Bone marrow (tissue), 2 donors: ENCODE measurements at regions not wholly inside any gene's neighbourhood (a gene's known extent, or its start where the extent isn't known, plus 50 kb on each side); places are given as distances from the start of the nearest gene placed in this dataset.
"Not testable (repeated sequence)": the region's sequence is repeated elsewhere in the genome, so short reads cannot be mapped to it uniquely, and the experiment has no call there.

Experiments
- DNase-seq, 2 donors: peaks; one replicate each; lab custom pipeline; 2025; lab: John Stamatoyannopoulos, UW

DNA sequence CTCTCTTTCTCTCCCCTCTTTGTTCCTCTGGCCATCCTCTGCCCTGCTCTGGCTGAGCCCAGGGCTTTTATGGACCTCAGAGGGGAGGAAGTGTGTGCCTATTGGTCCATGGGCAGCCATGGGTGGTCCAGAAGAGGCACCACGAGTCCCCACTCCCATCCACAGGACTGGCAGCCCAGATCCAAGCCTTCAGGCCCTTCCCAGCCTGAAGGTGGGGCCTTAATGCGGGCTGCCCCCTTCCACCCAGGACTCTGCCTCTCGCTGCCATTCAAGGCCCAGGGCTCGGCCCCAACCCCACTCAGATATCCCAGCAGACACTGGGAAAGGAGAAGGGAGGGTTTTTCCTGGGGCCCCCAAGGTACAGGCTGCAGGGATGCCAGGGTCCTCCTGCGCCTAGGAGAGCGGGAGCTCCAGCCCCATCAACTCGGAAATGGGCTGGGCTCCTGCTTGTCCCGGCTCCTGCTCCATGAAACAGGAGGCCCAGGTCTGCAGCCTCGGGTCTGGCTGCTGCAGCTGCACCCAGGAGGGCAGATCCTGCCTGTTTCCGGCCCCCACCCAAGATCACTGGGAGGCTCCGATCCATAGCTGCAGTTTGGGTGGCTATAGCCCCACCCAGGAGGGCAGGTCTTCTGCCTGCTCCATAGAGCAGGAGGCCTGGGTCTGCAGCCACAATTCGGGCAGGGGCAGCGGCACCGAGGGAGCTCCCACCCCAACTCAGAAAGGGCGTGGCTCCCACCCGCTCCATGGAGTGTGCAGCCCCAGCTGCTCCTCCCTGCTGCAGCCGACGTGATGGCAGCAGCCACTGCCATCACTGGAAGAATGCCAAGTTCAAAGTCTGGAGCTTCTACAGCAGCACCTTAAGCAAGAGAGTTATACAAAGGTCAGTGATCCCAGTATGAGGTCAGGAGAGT, 116.6 kb upstream of the RBBP8 start:
- no peak for DNase-seq

- no peak for DNase-seq
These were observed 115.3 kb upstream of the RBBP8 start for GRCh38 chr18:22817844-22818243.

DNA sequence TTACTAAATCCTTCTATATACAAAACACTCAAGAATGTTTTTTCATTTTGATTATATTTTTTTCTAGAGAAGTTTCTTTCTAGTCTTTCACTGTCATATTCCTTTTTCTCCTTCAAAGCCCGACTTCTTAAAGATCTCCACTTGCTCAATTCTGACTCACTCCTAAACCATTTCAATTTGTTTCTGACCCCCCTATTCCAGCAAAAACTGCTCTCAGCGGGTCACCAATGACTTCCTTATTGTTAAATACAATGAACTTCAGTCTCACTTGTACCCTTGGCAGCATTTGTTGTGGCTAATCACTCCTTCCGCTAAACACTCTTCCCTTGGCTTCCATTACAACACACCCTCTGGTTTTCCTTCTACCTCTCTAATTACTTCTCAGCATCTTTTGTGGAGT, 111.1 kb upstream of the RBBP8 start:
- no peak for DNase-seq

DNA sequence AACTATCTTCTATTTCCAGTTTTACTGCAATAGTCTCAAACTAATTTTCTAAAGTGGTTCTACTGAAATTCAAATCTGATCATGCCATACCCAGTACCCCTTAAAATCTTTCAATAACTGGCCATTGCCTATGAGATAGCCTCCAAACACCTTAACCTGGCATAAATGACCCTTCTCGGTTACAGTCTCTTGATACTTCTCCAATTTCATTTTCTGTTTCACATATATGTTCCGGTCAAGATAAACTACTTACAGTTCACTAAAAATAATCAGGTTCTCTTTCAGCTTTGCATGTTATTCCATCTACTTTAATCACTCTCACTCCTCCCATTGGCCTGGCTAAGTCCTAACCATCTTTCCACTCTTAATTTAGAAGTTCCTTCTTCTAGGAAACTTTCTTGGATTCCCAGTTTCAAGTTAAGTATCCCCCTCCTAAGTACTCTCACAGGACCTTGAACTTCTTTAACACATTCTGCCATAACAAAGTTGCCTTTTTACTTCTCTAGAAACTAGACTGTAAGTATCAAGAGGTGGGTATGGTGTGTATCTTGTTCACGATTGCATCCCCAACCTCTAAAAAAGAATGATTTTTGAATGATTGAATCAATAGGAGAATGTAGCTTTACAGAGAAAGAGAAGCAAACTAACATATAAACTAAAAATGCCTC, 110.2 kb upstream of the RBBP8 start:
- DNase-seq, result no peak

DNA sequence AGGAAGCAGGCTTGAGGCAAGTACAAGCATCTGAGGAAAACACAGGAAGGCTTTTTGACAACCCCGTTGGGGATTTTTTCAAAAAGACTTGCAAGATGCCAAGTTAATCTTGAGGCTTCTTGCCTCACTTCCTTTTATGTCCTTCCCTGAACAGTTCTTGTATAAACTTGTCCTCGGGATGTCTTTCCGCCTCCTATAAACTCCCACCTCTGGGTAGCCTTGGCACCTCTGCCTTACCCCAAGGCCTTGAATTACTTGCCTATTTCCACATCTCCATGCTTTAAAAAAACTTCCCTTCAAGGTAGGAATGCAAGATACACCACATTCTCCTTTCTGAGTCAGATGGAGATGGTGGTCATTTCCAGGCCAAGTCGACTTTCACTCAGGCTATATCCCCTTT, 106.4 kb upstream of the RBBP8 start:
- no peak for DNase-seq

- no peak for DNase-seq
These were observed 105.9 kb upstream of the RBBP8 start for GRCh38 chr18:22827216-22827615.

GRCh38 chr18:22827741-22828140, 105.4 kb upstream of the RBBP8 start:
- DNase-seq, result no peak

GRCh38 chr18:22828171-22828570, 105.0 kb upstream of the RBBP8 start:
- DNase-seq, result no peak

DNA sequence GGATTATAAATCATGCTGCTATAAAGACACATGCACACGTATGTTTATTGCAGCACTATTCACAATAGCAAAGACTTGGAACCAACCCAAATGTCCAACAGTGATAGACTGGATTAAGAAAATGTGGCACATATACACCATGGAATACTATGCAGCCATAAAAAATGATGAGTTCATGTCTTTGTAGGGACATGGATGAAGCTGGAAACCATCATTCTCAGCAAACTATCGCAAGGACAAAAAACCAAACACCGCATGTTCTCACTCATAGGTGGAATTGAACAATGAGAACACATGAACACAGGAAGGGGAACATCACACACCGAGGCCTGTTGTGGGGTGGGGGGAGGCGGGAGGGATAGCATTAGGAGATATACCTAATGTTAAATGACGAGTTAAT, 104.5 kb upstream of the RBBP8 start:
- not testable (repeated sequence) for DNase-seq

DNA sequence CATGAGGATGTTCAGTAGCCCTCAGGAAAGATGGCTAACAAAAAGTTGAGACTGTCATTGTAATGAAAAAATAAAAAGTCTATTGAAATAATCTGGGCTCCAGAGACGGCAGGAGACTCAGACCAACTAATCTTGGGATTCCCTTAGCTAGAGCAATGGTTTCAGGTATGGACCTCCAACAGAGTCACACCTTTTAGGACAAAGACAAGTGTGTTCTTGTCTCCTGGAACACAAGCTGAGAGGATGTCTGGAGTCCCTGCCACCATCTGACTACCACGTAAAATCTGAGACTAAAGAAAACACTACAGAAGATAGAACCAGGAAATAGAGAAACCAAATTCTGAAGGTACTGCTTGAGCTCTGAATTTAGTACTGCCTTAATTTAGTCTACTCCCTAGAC, 103.3 kb upstream of the RBBP8 start:
- DNase-seq, result no peak

DNA sequence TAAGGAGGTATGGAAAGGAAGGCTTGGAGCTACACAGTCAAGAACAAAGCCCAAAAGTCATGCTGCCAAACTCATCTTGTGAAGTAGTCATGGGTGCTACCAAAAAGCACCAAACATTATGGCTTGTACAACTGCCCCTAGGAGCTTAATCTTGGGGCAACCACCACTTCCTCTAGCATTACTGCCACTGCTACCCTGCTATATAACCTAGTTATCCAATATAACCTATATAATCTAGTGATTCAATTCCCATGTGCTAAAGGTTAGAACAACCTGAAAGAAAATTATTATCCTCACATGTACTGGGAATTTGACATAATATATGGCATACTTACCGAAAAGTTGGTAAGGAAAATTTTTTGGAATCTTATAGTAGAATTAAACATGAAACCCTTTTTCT, 102.6 kb upstream of the RBBP8 start:
- no peak for DNase-seq

DNA sequence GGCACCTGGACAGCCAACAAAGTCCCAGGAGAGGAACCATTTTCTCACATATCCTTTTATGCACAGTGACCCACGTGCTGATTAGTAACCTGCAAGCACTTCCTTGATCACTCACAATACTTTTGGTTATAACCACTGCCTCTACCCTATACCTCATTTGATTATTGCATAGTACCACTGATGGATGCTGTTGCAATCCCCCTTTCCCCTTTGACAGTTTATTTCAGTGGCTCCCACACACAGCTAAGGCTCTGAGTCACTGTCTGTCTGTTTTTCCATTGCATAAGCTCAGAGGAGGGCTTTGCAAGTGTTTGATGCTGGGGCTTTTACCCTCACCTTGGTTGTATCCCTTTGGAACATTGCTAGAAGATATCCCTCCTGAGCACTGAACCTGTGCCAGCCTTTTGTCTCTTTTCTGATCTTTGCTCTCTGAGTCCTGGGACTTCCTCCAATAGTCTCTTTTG, 101.7 kb upstream of the RBBP8 start:
- DNase-seq, result no peak

GRCh38 chr18:22836932-22837331, 96.2 kb upstream of the RBBP8 start:
- no peak for DNase-seq

GRCh38 chr18:22838221-22838620, 94.9 kb upstream of the RBBP8 start:
- no peak for DNase-seq

GRCh38 chr18:22838639-22839277, 94.4 kb upstream of the RBBP8 start:
- DNase-seq, result no peak

DNA sequence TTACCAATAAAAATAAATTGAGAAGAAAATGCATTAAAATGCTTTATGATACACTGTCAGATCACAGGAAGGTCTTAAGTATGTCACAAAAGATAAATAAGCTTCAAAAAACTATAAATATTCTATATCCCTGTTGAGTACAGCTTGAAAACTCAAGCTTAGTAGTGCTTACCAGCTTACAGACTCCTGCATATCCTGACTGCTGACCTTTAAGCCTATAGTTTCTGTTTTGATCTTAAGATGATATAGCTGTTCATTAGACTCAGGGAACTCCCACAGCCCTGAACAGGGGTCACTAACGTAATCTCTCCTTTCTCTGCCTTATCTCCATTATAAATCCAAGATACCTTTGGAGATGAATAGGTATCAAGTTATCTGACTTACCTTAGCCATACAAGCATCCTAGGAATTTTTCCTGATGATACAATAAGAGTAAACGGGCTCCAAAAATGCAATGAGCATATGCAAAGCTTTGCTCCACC, 93.7 kb upstream of the RBBP8 start:
- DNase-seq, result no peak

DNA sequence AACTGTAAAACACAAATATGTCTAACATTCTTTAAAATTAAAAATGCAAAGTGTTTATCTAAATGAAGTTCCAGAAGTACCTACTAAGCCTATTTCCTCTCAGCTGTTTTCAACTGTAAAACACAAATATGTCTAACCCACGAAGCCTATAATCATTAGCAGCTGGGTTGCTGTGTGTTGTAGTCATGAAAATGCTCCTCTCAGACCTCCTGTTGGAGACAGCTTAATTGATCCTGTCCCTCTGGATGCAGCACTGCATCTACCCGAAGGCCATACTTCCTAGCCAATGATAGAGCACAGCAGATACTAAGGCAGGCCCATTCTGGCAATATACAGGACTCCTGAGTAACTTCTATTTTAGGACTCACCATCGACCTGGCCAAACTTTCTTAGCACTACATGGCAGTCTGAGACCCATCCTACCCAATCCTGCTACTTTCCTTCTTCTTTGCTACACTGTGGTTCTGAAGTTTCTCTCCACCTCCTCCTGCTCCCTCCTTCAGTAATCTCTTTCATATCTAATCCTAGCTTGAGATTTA, 92.5 kb upstream of the RBBP8 start:
- DNase-seq, result no peak

- DNase-seq, result no peak
These were observed 91.3 kb upstream of the RBBP8 start for GRCh38 chr18:22841840-22842239.

- no peak for DNase-seq
These were observed 88.9 kb upstream of the RBBP8 start for GRCh38 chr18:22844190-22844589.

GRCh38 chr18:22844628-22845027, 88.5 kb upstream of the RBBP8 start:
- no peak for DNase-seq

DNA sequence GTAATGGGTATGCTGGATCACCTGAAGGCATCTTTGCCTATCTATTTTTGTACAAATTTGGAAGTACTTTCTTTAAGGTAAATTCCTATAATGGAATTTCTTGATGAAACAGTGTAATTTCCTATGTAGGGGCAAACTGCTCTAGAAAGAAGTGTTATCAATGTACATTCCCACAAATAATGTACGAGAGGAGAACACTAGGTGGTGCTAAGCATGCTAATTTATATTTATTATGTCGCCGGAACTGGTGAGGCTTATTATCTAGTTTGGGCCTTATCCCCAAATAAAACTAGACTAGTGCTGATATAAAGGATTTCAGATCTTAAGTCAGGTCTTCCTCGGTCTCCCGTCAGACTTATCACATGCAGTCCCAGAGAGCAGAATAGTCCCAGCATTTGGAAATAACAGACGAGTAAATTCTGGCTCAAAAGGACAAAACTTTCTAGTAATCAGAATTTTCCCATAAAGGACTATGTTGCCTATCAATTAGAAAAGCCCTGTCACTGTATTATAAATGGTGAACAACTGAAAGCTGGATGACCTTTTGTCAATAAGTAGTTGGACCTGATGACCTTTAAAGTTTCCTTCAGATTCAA, 86.9 kb upstream of the RBBP8 start:
- no peak for DNase-seq

DNA sequence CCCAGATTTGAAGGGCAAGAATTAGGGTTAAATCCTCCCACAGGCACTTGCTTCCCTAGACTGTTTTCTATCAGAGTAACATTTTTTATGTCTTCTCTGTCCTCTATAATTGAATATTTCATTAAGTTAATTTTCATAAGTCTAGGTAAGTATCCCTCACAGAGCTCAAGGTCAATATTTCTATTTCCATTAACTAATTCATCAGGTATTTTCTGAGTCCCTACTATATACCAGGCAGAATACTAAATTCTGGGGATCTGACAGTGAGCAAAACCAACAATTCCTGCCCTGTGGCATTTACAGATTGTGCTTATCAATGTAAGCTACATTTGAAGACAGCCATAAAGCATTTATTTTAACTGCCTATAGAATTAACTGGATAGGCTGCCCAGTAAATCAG, 86.4 kb upstream of the RBBP8 start:
- no peak for DNase-seq
